Endothelial cell of umbilical vein (primary cell): ENCODE measurements at regions not wholly inside any gene's neighbourhood (a gene's known extent, or its start where the extent isn't known, plus 50 kb on each side); places are given as distances from the start of the nearest gene placed in this dataset.

Experiments used
- BruUV-seq: library from RNA; stranded (reverse); fragments of 400-500 nt; replicated peaks from 2 replicates; lab custom pipeline; 2021; lab: Mats Ljungman, UMichigan
- CTCF ChIA-PET: fragments of 300-600, 350-600 bp; sonication (Branson Sonifier 250); formaldehyde crosslinking; loops from one replicate; lab custom pipeline; 2021; ENCODE audit warnings: antibody characterized with exemption, inconsistent platforms; lab: Charles Lee
- POLR2A ChIA-PET: fragments of 300-600, 350-600 bp; sonication (Branson Sonifier 250); formaldehyde crosslinking; loops from one replicate; lab custom pipeline; 2021; ENCODE audit warnings: antibody characterized with exemption, inconsistent platforms; lab: Charles Lee
- DNase-seq: peaks from one replicate; pipeline ENCODE4 v3.0.0-alpha.2; 2011; ENCODE audit warnings: low read depth, low spot score
- FAIRE-seq: peaks from 2 replicates; lab custom pipeline; 2011; peaks lifted over from hg19 to GRCh38; lab: Jason Lieb, UNC
- H2AFZ ChIP-seq: 2 replicates; pipeline ENCODE4 v1.6.0; 2012; ENCODE audit warnings: low read depth, low read length, control low read depth, inconsistent platforms
- H3K27ac ChIP-seq: 2 replicates; pipeline ENCODE4 v1.5.1; 2011; ENCODE audit warnings: low read depth, mild to moderate bottlenecking, control low read depth, low read length, moderate library complexity; ENCODE audit not compliant: insufficient read depth
- H3K27me3 ChIP-seq, 2 experiments: 2 replicates each; pipeline versions ENCODE4 v1.6.0 to v1.6.1; 2011; ENCODE audit warnings: low read length in 2 of 2, mixed read lengths in 1 of 2; ENCODE audit not compliant: control insufficient read depth in 2 of 2, insufficient read depth in 2 of 2
- H3K36me3 ChIP-seq, 2 experiments: 2 replicates in 1 of 2; 3 replicates in 1 of 2; pipeline ENCODE4 v1.5.1; 2011; ENCODE audit warnings: low read length in 2 of 2, mild to moderate bottlenecking in 1 of 2, moderate library complexity in 1 of 2; ENCODE audit not compliant: control insufficient read depth in 2 of 2, insufficient read depth in 2 of 2; ENCODE audit errors: extremely low read depth in 1 of 2
- H3K4me1 ChIP-seq: 3 replicates; pipeline ENCODE4 v1.5.1; 2011; ENCODE audit warnings: mild to moderate bottlenecking, low read length; ENCODE audit not compliant: control insufficient read depth, insufficient read depth; ENCODE audit errors: extremely low read depth
- H3K4me2 ChIP-seq: 2 replicates; pipeline ENCODE4 v1.6.1; 2011; ENCODE audit warnings: low read length, control low read depth, mixed read lengths; ENCODE audit not compliant: insufficient read depth
- H3K4me3 ChIP-seq, 3 experiments: fragments of 200-600 bp in 1 of 3; sonication (generic), shearing (Covaris generic) in 1 of 3; replicated peaks in 1 of 3; 2 replicates each; pipeline ENCODE4 v1.5.1; 2011 to 2016; ENCODE audit warnings: control low read depth in 3 of 3, low read length in 3 of 3, mild to moderate bottlenecking in 2 of 3, inconsistent platforms in 1 of 3, low read depth in 1 of 3, moderate library complexity in 1 of 3; ENCODE audit not compliant: insufficient read depth in 1 of 3
- H3K79me2 ChIP-seq: 2 replicates; pipeline ENCODE4 v1.6.0; 2012; ENCODE audit warnings: low read length, inconsistent platforms; ENCODE audit not compliant: control insufficient read depth, insufficient read depth
- H3K9ac ChIP-seq: replicated peaks from 2 replicates; pipeline ENCODE3; 2011; ENCODE audit warnings: low read length, control low read depth; ENCODE audit not compliant: insufficient read depth; ENCODE audit errors: extremely low read depth
- H3K9me1 ChIP-seq: replicated peaks from 3 replicates; pipeline ENCODE4 v1.6.0; 2011; ENCODE audit warnings: mild to moderate bottlenecking, low read length; ENCODE audit not compliant: control insufficient read depth, insufficient read depth; ENCODE audit errors: extremely low read depth
- H3K9me3 ChIP-seq: replicated peaks from 2 replicates; pipeline ENCODE4 v1.5.1; 2012; ENCODE audit warnings: low read length, inconsistent platforms; ENCODE audit not compliant: control insufficient read depth, insufficient read depth
- H4K20me1 ChIP-seq: replicated peaks from 2 replicates; pipeline ENCODE3; 2011; ENCODE audit warnings: mild to moderate bottlenecking, low read length; ENCODE audit not compliant: control insufficient read depth, insufficient read depth; ENCODE audit errors: extremely low read depth
- CTCF ChIP-seq, 2 donors: IDR thresholded peaks; 1 replicate in 1 of 2; 2 replicates in 1 of 2; pipeline ENCODE4 v1.5.1; 2011; ENCODE audit warnings: low read length in 2 of 2, mild to moderate bottlenecking in 2 of 2, moderate library complexity in 2 of 2, control low read depth in 1 of 2, inconsistent platforms in 1 of 2, low read depth in 1 of 2; ENCODE audit not compliant: insufficient read depth in 1 of 2; ENCODE audit errors: extremely low read depth in 1 of 2
- EZH2 ChIP-seq: IDR thresholded peaks from 2 replicates; pipeline ENCODE4 v1.6.1; 2012; ENCODE audit warnings: borderline replicate concordance, low read depth, mild to moderate bottlenecking, moderate library complexity, low read length, inconsistent platforms; ENCODE audit not compliant: severe bottlenecking
- FOS ChIP-seq: IDR thresholded peaks from 2 replicates; pipeline ENCODE4 v1.6.1; 2011; ENCODE audit warnings: mild to moderate bottlenecking, low read length, moderate library complexity, borderline replicate concordance; ENCODE audit not compliant: insufficient read depth
- GATA2 ChIP-seq: IDR thresholded peaks from 2 replicates; pipeline ENCODE4 v1.7.0; 2011; ENCODE audit warnings: low read depth, mild to moderate bottlenecking, moderate library complexity, mixed read lengths, low read length; ENCODE audit not compliant: insufficient read length, insufficient read depth
- JUN ChIP-seq: IDR thresholded peaks from 2 replicates; pipeline ENCODE4 v1.6.1; 2011; ENCODE audit warnings: borderline replicate concordance, low read depth; ENCODE audit not compliant: insufficient read length, insufficient read depth
- MAX ChIP-seq: IDR thresholded peaks from 2 replicates; pipeline ENCODE4 v1.6.1; 2011; ENCODE audit not compliant: insufficient read depth, insufficient read length
- MYC ChIP-seq: IDR thresholded peaks from one replicate; pipeline ENCODE4 v1.6.1; 2011; ENCODE audit warnings: mild to moderate bottlenecking, low read depth, low read length
- POLR2A ChIP-seq: IDR thresholded peaks from 2 replicates; pipeline ENCODE4 v1.6.1; 2012; ENCODE audit warnings: low read depth, mild to moderate bottlenecking, control low read depth, low read length
- POLR2AphosphoS5 ChIP-seq: IDR thresholded peaks from 2 replicates; pipeline ENCODE4 v1.6.1; 2012; ENCODE audit warnings: low read depth, mild to moderate bottlenecking, control low read depth, low read length, moderate library complexity; ENCODE audit not compliant: insufficient read depth
- dilution Hi-C: fragments of 300-500 bp; cut with MboI; formaldehyde crosslinking; loops from one replicate; pipeline ENCODE4 v1.15.0; 2019; ENCODE audit warnings: low sequenced_read_pairs; ENCODE audit not compliant: extremely low pct_ligation_motif_present
- intact Hi-C: fragments of 100-400 bp; cut with micrococcal nuclease; formaldehyde crosslinking; loops from one replicate; pipeline ENCODE4 v1.10.0; 2022

DNA sequence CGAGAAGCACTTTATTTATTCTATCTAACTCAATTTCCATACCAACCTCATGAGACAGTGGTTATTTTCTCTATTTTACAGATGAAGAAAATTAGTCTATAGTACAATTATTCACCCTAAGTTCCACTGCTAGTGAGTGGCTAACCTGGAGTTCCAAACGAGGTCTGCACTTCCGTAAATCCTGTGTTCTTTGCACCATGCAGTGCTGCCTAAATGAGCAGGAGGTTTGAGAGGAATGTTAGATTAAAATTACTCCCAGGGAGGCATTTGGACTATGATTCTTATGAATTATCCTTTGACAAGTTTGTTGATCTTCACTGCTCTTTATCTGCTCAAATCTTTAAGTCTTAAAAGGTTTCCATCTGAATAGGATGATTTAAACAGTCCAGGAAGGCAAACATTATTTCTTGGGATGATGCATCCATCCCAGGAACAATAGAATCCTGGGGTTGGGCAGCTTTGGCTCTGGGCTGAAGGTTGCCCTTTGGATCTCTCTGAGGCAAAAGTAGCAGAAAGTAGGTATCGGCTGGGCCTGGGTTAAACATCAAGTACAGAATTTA lies 400.8 kb downstream of the REEP3 start:
- no peak for DNase-seq
- H3K9me1 ChIP-seq, result no peaks in the 10 kb centered on the region
- no peaks in the 10 kb centered on the region for H4K20me1 ChIP-seq
- dilution Hi-C loops, result no loop called here
- no TSS peak for BruUV-seq
- H3K4me3 ChIP-seq, result no peak overlapping the region
- H2AFZ ChIP-seq, result no peak overlapping the region
- no peak overlapping the region for H3K9ac ChIP-seq
- H3K9me3 ChIP-seq, result no peaks in the 10 kb centered on the region
- no peak overlapping the region for H3K4me2 ChIP-seq
- intact Hi-C loops, result no loop called here
- H3K27ac ChIP-seq, result no peak overlapping the region
- no peaks in the 10 kb centered on the region for H3K4me1 ChIP-seq
- no peak for FAIRE-seq
- H3K36me3 ChIP-seq, result no peaks in the 10 kb centered on the region
- TF ChIP-seq GATA2, result no peak
- no peak for TF ChIP-seq MYC
- no peak for TF ChIP-seq JUN
- TF ChIP-seq MAX, result no peak
- no peak for TF ChIP-seq POLR2A
- no peak for TF ChIP-seq FOS
- no peak for TF ChIP-seq POLR2AphosphoS5
- TF ChIP-seq CTCF (IDR thresholded peaks at IDR 0.05; ENCODE audit: extremely low read depth in 1 of 2, insufficient read depth in 1 of 2, low read depth in 1 of 2, low read length in 2 of 2), result no peak
- no peak for TF ChIP-seq EZH2
- no peaks in the 10 kb centered on the region for H3K79me2 ChIP-seq
- CTCF ChIA-PET, result interaction anchor here (0.8 to 1.0 kb wide), 2 partner anchors 11 to 55 kb away, joined by 3 to 4 read pairs; no protein-coding TSS in a partner anchor
- peaks cover 0 to 1% of the 10 kb centered on the region in 2 experiments for H3K27me3 ChIP-seq
- POLR2A ChIA-PET, result no interaction called here
